ENCODE measurements at regions not wholly inside any gene's neighbourhood (a gene's known extent, or its start where the extent isn't known, plus 50 kb on each side); places are given as distances from the start of the nearest gene placed in this dataset.
A peak's percentile ranks its signal among the peaks of the same experiment; 100 is the strongest.

DNA sequence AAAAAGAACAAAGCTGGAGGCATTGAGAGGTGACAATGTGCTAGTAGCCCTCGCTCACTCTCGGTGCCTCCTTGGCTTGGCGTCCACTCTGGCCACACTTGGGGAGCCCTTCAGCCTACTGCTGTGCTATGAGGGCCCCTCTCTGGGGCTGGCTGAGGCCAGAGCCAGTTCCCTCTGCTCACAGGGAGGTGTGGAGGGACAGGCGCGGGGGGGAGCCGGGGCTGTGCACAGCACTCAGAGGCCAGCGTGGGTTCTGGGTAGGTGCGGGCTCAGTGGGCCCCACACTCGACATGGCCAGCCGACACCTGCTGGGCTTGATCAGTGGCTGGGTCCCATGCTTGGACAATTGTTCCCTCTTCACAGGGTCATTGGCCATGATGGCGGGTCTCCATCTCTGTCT lies 202.5 kb upstream of the GRAMD2B start:
- DNase-seq (ENCODE audit: extremely low read depth, low read depth), result no peak
- TF ChIP-seq, protein P1, sequence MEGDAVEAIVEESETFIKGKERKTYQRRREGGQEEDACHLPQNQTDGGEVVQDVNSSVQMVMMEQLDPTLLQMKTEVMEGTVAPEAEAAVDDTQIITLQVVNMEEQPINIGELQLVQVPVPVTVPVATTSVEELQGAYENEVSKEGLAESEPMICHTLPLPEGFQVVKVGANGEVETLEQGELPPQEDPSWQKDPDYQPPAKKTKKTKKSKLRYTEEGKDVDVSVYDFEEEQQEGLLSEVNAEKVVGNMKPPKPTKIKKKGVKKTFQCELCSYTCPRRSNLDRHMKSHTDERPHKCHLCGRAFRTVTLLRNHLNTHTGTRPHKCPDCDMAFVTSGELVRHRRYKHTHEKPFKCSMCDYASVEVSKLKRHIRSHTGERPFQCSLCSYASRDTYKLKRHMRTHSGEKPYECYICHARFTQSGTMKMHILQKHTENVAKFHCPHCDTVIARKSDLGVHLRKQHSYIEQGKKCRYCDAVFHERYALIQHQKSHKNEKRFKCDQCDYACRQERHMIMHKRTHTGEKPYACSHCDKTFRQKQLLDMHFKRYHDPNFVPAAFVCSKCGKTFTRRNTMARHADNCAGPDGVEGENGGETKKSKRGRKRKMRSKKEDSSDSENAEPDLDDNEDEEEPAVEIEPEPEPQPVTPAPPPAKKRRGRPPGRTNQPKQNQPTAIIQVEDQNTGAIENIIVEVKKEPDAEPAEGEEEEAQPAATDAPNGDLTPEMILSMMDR (IDR thresholded peaks at IDR 0.05; ENCODE audit: low read depth, low read length), result no peak

GRCh38 chr5:126228934-126229333 lies 194.3 kb upstream of the GRAMD2B start:
- TF ChIP-seq, protein P1 (IDR thresholded peaks at IDR 0.05; ENCODE audit: low read depth, low read length), result no peak

GRCh38 chr5:126233256-126233655 lies 190.0 kb upstream of the GRAMD2B start:
- TF ChIP-seq, protein P1 (IDR thresholded peaks at IDR 0.05; ENCODE audit: low read depth, low read length), result no peak
- DNase-seq (ENCODE audit: extremely low read depth, low read depth), result no peak

More at GRCh38 chr5:126228934-126229333, 194.3 kb upstream of the GRAMD2B start:
- DNase-seq (ENCODE audit: extremely low read depth, low read depth), result no peak

GRCh38 chr5:126234563-126235195 lies 188.5 kb upstream of the GRAMD2B start:
- TF ChIP-seq, protein P1 (IDR thresholded peaks at IDR 0.05; ENCODE audit: low read depth, low read length), result peak; percentile 67
- no peak for DNase-seq (ENCODE audit: extremely low read depth, low read depth)

GRCh38 chr5:126235628-126236027 lies 187.6 kb upstream of the GRAMD2B start:
- DNase-seq (ENCODE audit: extremely low read depth, low read depth), result no peak
- TF ChIP-seq, protein P1 (IDR thresholded peaks at IDR 0.05; ENCODE audit: low read depth, low read length), result no peak

DNA sequence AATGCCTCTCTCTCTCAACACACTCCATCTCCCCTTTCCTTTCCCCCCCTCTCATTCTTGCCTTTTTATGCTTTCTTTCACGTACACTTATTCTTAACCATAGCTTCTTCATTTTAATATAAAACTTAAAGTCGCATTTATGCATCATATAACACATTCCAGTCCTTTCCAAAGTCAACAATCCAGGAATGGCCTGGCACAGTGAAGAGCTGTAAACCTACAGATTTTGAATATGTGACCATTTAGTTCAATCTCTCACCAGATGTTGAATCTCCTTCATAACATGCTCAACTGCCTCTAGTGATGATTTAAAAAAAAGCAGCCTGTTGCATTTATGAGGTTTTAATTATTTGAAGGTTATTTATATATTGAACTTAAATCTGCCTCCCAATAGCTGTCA lies 186.2 kb upstream of the GRAMD2B start:
- DNase-seq (ENCODE audit: extremely low read depth, low read depth), result no peak
- TF ChIP-seq, protein P1 (IDR thresholded peaks at IDR 0.05; ENCODE audit: low read depth, low read length), result no peak

- TF ChIP-seq, protein P1 (IDR thresholded peaks at IDR 0.05; ENCODE audit: low read depth, low read length), result no peak
Measured at GRCh38 chr5:126248611-126249010, 174.6 kb upstream of the GRAMD2B start.

More at GRCh38 chr5:126248611-126249010, 174.6 kb upstream of the GRAMD2B start:
- no peak for DNase-seq (ENCODE audit: extremely low read depth, low read depth)

Measured in AG09319 (cell line).